T-helper 2 cell treated with Interferon-gamma antibody and Interleukin-4, amounts not matched to agents 5 μg/mL and 100 μg/mL, for 36 hours (primary cell): ENCODE measurements at regions not wholly inside any gene's neighbourhood (a gene's known extent, or its start where the extent isn't known, plus 50 kb on each side); places are given as distances from the start of the nearest gene placed in this dataset.

Experiments used
- DNase-seq: peaks from one replicate; pipeline ENCODE4 v3.0.0; 2021; ENCODE audit warnings: low spot score
- H3K27ac Mint-ChIP-seq: one replicate; pipeline ENCODE4 v1.8.0; 2021; ENCODE audit warnings: mild to moderate bottlenecking, mixed read lengths
- H3K27me3 Mint-ChIP-seq: one replicate; pipeline ENCODE4 v1.8.0; 2021; ENCODE audit warnings: low read depth, mixed read lengths
- H3K36me3 Mint-ChIP-seq: one replicate; pipeline ENCODE4 v1.8.0; 2021; ENCODE audit warnings: low read depth, mixed read lengths
- H3K4me1 Mint-ChIP-seq: one replicate; pipeline ENCODE4 v1.8.0; 2021; ENCODE audit warnings: low read depth, mixed read lengths
- H3K4me3 Mint-ChIP-seq: one replicate; pipeline ENCODE4 v1.8.0; 2022; ENCODE audit warnings: mild to moderate bottlenecking, moderate library complexity, mixed read lengths
- H3K9me3 Mint-ChIP-seq: one replicate; pipeline ENCODE4 v1.8.0; 2021; ENCODE audit warnings: mixed read lengths

DNA sequence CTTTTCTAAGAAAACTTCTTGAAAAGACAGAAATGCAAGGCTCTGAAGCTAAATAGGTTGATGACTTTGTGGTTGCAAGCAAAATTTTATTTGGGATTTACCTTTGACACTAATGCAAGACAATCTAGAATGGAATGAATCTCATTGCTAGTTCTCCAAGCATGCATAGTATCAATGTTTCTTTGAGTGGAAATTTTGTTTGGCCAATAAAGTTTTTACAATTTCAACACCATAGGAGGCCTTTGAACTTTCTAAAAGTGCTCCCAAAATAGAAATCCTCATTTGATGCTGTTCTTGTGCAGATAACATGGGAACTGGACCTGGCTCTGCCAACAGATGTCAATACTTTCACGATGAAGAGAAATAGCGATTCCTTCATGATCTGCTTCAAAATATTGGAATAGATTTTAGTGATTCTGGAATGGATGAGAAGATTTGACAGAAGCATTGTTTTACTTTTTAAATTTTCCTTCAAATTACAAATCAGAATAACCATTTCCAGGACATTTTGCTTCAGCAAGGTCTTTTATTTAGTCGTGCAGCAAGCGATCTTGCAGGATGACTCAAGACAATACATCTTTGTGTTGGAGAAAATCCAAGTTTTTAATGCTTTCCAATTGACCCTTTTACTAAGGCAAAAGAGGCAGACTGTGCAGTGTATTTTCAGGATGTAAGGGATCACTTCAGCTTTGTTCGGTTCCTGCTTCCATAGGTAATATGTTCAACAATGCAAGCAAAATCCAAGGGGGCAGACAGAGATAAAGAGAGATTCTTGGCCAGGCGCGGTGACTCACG lies 51.7 kb upstream of the OTUD4 start:
- no peak for DNase-seq
- no peak overlapping the region for H3K4me3 Mint-ChIP-seq
- H3K27me3 Mint-ChIP-seq: peaks cover 20% of the 10 kb centered on the region
- no peaks in the 10 kb centered on the region for H3K9me3 Mint-ChIP-seq
- no peaks in the 10 kb centered on the region for H3K36me3 Mint-ChIP-seq
- H3K4me1 Mint-ChIP-seq: no peaks in the 10 kb centered on the region
- H3K27ac Mint-ChIP-seq: no peak overlapping the region

DNA sequence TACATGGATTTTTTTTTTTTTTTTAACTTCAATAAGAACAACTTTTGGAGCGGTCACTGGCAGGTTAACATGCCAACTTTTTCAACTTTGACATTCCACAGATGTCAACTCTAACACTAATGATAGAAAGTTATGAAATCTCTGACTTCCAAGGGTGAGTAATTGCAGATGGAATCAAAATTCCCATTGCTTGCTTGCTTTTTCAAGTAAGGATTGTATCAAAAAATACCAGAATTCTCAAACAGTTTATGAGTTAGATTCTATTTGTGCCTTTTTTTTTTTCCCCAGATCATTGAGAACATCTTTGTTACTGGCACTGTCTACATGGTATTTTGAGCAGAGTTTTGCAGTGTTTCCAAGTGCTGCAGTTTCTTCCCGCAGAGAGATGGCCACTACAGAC lies 50.3 kb upstream of the OTUD4 start:
- Mint-ChIP-seq H3K4me1 (no peaks in the 10 kb centered on the region), H3K27me3 (peaks cover 14% of the 10 kb centered on the region), H3K36me3 (no peaks in the 10 kb centered on the region), H3K4me3 (no peak overlapping the region), H3K27ac (no peak overlapping the region), H3K9me3 (no peaks in the 10 kb centered on the region)
- no peak for DNase-seq
